ENCODE measurements at regions not wholly inside any gene's neighbourhood (a gene's known extent, or its start where the extent isn't known, plus 50 kb on each side); places are given as distances from the start of the nearest gene placed in this dataset.
A peak's percentile ranks its signal among the peaks of the same experiment; 100 is the strongest.

- DNase-seq = no peak
Measured at GRCh38 chr18:46415532-46416252, 241.3 kb downstream of the LOXHD1 start.

GRCh38 chr18:46416706-46417638, 240.0 kb downstream of the LOXHD1 start:
- DNase-seq = peak in 1 of 2 experiments; percentile 68

DNA sequence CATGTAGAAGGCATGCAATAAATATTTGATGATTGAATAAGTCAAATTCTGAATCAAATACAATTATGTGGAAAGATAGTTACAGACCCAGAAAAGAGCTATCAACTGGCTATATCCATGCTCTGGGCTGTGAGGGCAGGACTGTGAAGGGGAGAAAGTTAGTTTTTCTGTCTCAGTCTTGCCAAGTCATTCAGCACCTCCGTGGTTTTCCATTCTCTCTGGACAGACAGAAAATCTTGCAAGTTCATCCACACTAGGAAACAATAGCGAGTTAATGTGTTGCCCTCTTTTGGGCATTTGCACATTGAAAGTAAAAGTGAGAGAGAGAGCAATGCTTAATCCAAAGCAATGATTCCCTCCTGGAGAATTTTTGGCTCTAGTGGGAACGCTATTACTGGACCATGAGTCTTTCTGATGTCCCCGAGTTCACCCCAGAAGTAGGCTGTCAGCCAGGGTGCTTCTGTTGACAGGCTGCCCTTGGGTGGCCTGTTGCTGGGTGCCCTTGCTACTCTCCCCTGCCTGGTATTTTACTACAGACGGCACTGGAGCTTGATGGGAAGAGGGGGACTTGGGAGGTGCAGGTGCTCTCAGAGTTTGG, 238.3 kb downstream of the LOXHD1 start:
- DNase-seq = no peak

DNA sequence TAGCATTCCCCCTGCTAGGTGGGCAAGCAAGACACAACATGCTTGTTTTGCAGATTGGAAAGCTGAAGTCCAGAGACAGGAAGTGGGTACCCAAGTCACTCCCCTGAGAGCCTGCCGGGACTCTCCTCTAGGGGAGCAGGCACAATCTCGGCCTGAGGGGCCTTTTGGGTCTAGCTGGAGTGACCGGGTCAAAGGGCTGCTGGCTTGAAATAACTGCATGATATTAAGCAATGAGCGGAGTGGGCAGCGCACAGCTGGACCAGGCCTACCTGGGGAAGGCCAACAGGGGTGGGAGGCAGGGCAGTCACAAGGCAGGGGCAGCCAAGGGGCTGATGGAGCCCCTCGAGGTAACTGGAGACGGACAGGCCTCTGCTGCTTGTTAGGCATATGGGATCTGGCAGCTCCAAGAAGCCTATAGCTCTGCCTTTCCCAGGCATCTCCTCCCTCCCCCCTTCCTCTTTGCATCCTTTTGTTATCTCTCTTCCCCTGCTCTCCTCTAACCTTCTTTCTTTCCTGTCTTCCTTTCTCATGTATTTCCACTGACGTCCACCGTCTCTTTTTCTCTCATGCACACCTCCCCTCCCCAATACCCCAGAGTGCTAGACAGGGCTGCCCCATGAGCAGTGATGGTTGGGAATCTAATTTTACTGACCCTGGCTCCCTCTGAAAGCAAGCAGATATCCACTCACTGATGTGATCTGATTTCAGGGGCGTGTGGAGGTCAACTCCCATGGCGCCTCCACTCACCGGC, 237.5 kb downstream of the LOXHD1 start:
- DNase-seq = no peak

GRCh38 chr18:46421973-46422551, 235.0 kb downstream of the LOXHD1 start:
- no peak for DNase-seq

- DNase-seq = no peak
Measured at GRCh38 chr18:46422552-46423055, 234.4 kb downstream of the LOXHD1 start.

GRCh38 chr18:46423226-46423805, 233.7 kb downstream of the LOXHD1 start:
- DNase-seq = no peak

- DNase-seq = no peak
Measured at GRCh38 chr18:46424898-46425297, 232.1 kb downstream of the LOXHD1 start.

DNA sequence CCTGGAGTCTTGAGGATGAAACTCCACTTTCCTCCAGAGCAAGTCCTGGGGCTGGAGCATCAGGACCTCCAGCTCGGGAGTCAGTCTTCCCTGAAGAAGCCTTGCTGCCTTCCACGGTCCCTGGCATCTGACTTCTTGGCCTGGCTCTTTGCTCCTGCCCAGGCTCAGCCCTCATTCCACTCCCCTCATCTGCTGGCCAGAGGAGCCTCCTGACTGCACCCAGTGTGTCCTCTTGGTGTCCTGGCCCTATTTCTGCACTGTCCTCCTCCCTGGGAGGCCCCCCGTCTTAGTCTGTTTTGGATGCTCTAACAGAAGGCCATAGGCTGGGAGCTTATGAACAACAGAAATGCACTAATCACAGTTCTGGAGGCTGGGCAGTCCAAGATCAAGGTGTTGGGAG, 231.5 kb downstream of the LOXHD1 start:
- no peak for DNase-seq

DNA sequence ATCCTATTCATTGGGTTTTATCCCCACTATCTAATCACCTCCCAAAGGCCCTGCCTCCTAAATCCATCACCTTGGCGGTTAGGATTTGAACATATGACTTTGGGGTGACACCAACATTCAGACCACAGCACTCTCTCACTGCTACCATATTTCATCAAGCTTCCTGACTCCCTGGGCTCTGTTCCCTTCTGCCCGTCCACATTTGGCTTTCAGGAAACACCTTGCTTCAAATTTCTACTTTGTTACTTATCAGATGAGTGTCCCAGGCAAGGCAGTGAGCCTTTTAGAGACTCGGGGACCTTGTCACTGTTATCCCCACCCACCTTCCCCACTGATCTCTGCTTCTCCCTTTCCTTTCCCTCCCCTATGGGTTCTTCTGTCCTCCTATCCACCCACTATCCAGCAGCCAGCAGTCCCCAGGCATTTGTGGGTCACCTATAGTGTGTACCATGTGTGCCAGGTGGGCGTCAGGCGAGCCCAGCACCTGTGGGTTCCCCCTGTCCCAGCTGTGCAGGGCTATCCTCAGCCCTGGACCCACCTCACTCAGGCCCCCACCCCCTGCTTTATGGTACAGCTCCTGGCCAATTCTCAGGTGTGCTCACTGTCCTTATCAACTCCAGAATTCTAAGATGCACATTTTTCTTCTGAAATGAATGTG, 230.9 kb downstream of the LOXHD1 start:
- DNase-seq = no peak

DNA sequence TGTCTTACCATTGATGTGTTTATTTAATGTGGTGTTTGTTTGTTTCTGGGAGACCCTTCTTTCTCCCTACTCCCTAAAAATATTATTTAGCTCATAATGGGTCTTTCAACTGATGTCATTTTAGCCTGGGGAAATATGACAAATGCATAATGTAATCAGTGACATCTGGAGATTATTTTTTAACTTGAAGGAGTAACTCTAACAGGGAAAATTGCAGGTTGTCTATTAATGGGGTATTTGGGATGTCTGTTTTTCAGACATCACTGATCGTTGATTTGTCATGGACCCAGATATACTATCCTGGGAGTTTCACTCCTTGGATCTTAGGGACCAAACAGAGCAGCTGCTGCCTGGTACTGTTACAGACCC, 230.4 kb downstream of the LOXHD1 start:
- DNase-seq = no peak
